HUES48 (cell line): ENCODE measurements at regions not wholly inside any gene's neighbourhood (a gene's known extent, or its start where the extent isn't known, plus 50 kb on each side); places are given as distances from the start of the nearest gene placed in this dataset.
A peak's percentile ranks its signal among the peaks of the same experiment; 100 is the strongest.

ENCODE experiments used
- H3K27ac ChIP-seq: one replicate; pipeline ENCODE4 v1.7.0; 2013; ENCODE audit warnings: low read depth, low read length, inconsistent platforms
- H3K27me3 ChIP-seq: 2 replicates; pipeline ENCODE4 v1.6.1; 2013; ENCODE audit warnings: mild to moderate bottlenecking, low read length; ENCODE audit not compliant: control insufficient read depth, insufficient read depth
- H3K36me3 ChIP-seq: 2 replicates; pipeline ENCODE4 v1.6.1; 2013; ENCODE audit warnings: low read length; ENCODE audit not compliant: control insufficient read depth, insufficient read depth
- H3K4me1 ChIP-seq: 2 replicates; pipeline ENCODE4 v1.6.1; 2013; ENCODE audit warnings: mild to moderate bottlenecking, low read length; ENCODE audit not compliant: control insufficient read depth, insufficient read depth
- H3K4me3 ChIP-seq: 2 replicates; pipeline ENCODE4 v1.5.1; 2013; ENCODE audit warnings: mild to moderate bottlenecking, low read depth, low read length
- H3K9ac ChIP-seq: 2 replicates; pipeline ENCODE4 v1.6.1; 2013; ENCODE audit warnings: mild to moderate bottlenecking, low read depth, low read length, moderate library complexity
- H3K9me3 ChIP-seq: 2 replicates; pipeline ENCODE4 v1.6.1; 2013; ENCODE audit warnings: low read length; ENCODE audit not compliant: control insufficient read depth, insufficient read depth

GRCh38 chr5:175082346-175082745, 358.0 kb downstream of the MSX2 start:
- no peaks in the 10 kb centered on the region for H3K4me1 ChIP-seq
- H3K9me3 ChIP-seq: no peaks in the 10 kb centered on the region
- H3K4me3 ChIP-seq: no peak overlapping the region
- no peak overlapping the region for H3K9ac ChIP-seq
- H3K36me3 ChIP-seq: no peaks in the 10 kb centered on the region
- H3K27me3 ChIP-seq: no peaks in the 10 kb centered on the region
- H3K27ac ChIP-seq: no peak overlapping the region

DNA sequence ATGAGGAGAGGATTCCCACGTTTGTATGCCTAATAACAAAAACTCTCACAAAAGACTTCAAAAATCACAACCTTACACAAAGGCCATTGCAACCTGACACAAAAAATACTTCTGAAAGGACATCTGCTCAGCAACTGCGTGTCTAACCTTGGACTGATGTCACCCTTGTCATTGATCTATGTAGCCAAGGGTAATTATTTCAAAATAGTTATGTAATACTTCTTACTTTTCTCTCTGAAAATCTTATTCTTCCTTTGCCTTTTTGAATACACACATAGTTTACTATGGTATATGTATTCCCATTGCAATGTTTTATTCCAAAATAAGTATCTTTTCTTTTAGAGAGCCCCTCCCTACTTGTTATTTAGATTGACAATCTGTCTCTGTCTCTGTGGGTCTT, 355.3 kb downstream of the MSX2 start:
- no peak overlapping the region for H3K4me3 ChIP-seq
- no peak overlapping the region for H3K9ac ChIP-seq
- no peaks in the 10 kb centered on the region for H3K36me3 ChIP-seq
- H3K27me3 ChIP-seq: no peaks in the 10 kb centered on the region
- H3K4me1 ChIP-seq: no peaks in the 10 kb centered on the region
- H3K9me3 ChIP-seq: peaks cover 16% of the 10 kb centered on the region
- H3K27ac ChIP-seq: no peak overlapping the region

- Histone ChIP-seq H3K27ac (no peak overlapping the region), H3K4me3 (no peak overlapping the region), H3K27me3 (no peaks in the 10 kb centered on the region), H3K36me3 (no peaks in the 10 kb centered on the region), H3K4me1 (no peaks in the 10 kb centered on the region), H3K9ac (no peak overlapping the region), H3K9me3 (peaks cover 7% of the 10 kb centered on the region)
These were observed 345.9 kb downstream of the MSX2 start for GRCh38 chr5:175070283-175070682.

DNA sequence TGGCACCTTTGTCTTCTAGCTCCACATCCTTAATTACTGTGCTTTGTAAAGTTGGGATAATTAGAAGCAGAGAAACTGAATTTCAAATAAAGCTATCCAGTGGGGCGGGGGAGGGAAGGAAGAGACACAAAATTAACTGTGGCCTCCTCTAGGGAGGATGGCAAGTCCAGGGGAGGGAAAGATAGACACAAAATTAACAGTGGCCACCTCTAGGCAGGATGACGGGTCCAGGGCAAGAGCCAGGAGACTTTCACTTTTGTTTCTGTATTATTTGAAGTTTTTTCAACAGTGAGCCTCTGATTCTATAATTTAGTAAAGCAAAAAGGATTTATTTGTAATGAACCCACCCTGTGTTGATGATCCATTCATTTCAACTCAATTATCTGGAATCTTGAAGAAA, 335.9 kb downstream of the MSX2 start:
- Histone ChIP-seq H3K9me3 (no peaks in the 10 kb centered on the region), H3K4me3 (peak overlapping the region; percentile 53), H3K27ac (no peak overlapping the region), H3K4me1 (peaks cover 11% of the 10 kb centered on the region), H3K36me3 (no peaks in the 10 kb centered on the region), H3K9ac (no peak overlapping the region), H3K27me3 (no peaks in the 10 kb centered on the region)

DNA sequence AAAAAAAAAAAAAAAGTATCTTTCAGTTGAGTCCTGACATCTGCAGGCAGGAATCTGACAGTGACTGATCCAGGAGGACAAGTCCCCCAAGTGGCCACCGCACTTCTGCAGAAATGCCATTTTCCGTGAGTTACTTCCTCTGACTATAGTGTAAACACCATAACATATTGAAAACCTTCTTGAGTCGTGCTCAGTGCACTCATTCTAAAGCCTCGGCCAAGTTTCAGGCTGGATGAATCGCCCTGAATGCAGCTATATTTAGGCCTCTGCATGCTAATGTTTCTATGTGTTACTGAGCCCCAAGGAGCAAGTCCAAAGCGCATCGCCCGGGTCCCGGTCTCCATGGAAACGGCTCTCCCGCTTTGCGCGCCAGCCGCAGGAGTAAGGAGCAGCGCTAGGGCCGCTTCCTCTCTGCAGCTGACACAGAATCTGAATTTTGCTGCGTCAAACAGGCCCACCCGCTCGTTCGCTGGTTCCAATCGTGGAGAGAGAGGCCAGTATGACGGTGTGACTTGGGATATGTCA, 335.4 kb downstream of the MSX2 start:
- Histone ChIP-seq H3K36me3 (no peaks in the 10 kb centered on the region), H3K27me3 (no peaks in the 10 kb centered on the region), H3K9me3 (no peaks in the 10 kb centered on the region), H3K4me1 (peaks cover 11% of the 10 kb centered on the region), H3K27ac (no peak overlapping the region), H3K9ac (no peak overlapping the region), H3K4me3 (peak overlapping the region; percentile 53)

- H3K27ac ChIP-seq: no peak overlapping the region
These were observed 332.4 kb downstream of the MSX2 start for GRCh38 chr5:175056831-175057230.

DNA sequence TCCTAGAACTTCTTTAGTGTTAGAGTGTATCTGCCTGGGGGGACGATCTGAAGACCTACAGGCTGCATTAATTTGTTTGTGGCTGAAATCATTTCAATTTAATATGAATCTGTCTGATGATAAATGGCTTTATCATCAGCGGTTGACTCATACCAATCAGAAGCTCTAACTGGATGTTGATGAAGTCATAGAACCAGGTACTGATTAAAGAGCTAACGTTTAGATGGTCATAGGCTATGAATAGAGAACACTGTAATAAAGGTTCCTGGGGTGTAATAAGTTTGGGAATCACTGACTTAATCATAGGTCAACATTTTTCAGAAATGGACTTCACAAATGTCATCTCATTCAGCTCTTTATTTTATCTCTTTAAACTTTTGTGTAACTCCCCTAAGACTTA, 329.9 kb downstream of the MSX2 start:
- no peaks in the 10 kb centered on the region for H3K27me3 ChIP-seq
- H3K27ac ChIP-seq: no peak overlapping the region
- no peak overlapping the region for H3K9ac ChIP-seq
- H3K9me3 ChIP-seq: no peaks in the 10 kb centered on the region
- H3K36me3 ChIP-seq: no peaks in the 10 kb centered on the region
- peaks cover 4% of the 10 kb centered on the region for H3K4me1 ChIP-seq
- no peak overlapping the region for H3K4me3 ChIP-seq

More at GRCh38 chr5:175056831-175057230, 332.4 kb downstream of the MSX2 start:
- Histone ChIP-seq H3K9me3 (no peaks in the 10 kb centered on the region), H3K27me3 (no peaks in the 10 kb centered on the region), H3K4me3 (no peak overlapping the region), H3K4me1 (peaks cover 11% of the 10 kb centered on the region), H3K9ac (no peak overlapping the region), H3K36me3 (no peaks in the 10 kb centered on the region)

DNA sequence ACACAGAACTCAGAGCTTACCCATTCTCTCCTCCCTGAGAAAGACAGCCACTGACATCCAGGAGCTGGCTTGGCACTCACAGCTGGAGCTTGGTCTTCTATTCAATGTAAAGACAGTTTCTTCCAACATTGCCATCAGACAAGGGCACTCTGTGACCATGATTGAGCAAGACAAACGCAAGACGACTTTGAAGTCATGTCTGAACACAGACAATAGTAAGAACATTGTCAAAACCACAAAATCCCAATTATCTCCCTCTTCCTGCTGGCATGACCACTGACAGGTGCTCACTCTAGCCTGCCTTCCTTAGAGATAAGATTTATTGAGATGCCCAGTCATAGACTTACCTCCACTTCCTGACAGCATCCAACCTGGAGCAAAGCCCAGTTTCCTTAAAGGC, 328.0 kb downstream of the MSX2 start:
- no peak overlapping the region for H3K27ac ChIP-seq
- H3K9me3 ChIP-seq: no peaks in the 10 kb centered on the region
- no peaks in the 10 kb centered on the region for H3K36me3 ChIP-seq

DNA sequence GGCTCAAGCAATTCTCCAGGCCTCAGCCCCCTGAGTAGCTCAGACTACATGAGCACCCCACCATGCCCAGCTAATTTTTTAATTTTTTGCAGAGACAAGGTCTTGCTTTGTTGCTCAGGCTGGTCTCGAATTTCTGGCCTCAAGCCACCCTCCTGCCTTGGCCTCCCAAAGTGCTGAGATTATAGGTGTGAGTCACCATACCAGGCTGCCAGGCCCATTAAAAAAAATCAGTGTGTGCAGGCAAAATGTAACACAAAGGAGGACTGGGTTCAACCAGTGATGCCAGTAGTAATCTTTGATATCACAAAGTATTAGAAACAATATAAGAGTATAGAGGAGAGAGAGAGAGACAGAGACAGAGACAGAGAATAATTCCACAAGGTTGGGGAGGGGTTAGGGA, 322.7 kb downstream of the MSX2 start:
- Histone ChIP-seq H3K27me3 (no peaks in the 10 kb centered on the region), H3K27ac (no peak overlapping the region), H3K9ac (no peak overlapping the region), H3K36me3 (no peaks in the 10 kb centered on the region), H3K4me1 (no peaks in the 10 kb centered on the region), H3K9me3 (no peaks in the 10 kb centered on the region), H3K4me3 (no peak overlapping the region)

More for the DNA sequence above, 328.0 kb downstream of the MSX2 start:
- Histone ChIP-seq H3K4me1 (no peaks in the 10 kb centered on the region), H3K27me3 (no peaks in the 10 kb centered on the region), H3K4me3 (no peak overlapping the region), H3K9ac (no peak overlapping the region)

DNA sequence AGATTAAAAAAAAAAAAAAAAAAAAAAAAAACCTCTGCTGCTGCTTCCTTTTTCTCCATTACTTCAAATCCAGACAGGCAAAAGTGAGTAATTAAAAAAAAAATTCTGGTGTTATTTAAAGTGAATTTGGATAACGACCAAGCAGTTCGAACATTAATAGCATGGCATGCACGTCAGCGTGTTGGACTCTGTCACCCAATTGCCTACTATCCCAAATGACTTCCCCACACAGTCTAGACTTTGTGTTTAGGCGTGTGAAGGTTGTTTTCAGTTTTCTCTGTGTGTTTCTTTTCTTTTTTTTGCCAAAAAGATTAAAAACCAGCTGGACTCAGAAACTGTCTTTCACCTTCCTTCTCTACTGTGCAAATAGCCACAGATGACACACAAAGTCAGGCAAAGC, 321.4 kb downstream of the MSX2 start:
- H3K9me3 ChIP-seq: no peaks in the 10 kb centered on the region
- H3K4me3 ChIP-seq: no peak overlapping the region
- H3K36me3 ChIP-seq: no peaks in the 10 kb centered on the region
- H3K27me3 ChIP-seq: no peaks in the 10 kb centered on the region
- no peak overlapping the region for H3K27ac ChIP-seq
- H3K9ac ChIP-seq: no peak overlapping the region
- H3K4me1 ChIP-seq: no peaks in the 10 kb centered on the region

DNA sequence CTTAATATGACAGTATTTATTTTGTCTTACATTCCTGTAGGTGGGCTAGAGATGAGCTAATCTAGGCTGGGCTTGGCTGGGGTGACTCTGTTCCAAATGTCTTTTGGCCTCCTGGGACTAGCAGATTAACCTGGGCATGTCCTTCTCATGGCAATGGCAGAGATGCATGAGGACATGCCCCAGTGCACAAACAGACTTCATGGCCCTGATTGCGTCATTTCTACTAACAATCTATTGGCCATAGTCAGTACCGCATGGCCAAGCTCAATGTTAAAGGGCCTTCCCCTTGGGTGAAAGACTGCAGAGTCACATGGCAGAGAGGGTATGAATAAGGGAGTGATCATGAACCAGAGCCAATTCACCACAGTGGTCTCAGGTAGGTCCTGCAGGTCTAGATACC, 313.4 kb downstream of the MSX2 start:
- Histone ChIP-seq H3K9ac (no peak overlapping the region), H3K27me3 (no peaks in the 10 kb centered on the region), H3K4me3 (no peak overlapping the region)

More for the DNA sequence above, 313.4 kb downstream of the MSX2 start:
- Histone ChIP-seq H3K27ac (no peak overlapping the region), H3K4me1 (no peaks in the 10 kb centered on the region), H3K36me3 (no peaks in the 10 kb centered on the region), H3K9me3 (no peaks in the 10 kb centered on the region)
